Left forelimb (tissue), 1 donor: ENCODE measurements at regions not wholly inside any gene's neighbourhood (a gene's known extent, or its start where the extent isn't known, plus 50 kb on each side); places are given as distances from the start of the nearest gene placed in this dataset.
"Not testable (repeated sequence)": the region's sequence is repeated elsewhere in the genome, so short reads cannot be mapped to it uniquely, and the experiment has no call there.

Experiments
- DNase-seq: peaks from one replicate; pipeline ENCODE4 v3.0.0-alpha.2; 2018; ENCODE audit warnings: low spot score

DNA sequence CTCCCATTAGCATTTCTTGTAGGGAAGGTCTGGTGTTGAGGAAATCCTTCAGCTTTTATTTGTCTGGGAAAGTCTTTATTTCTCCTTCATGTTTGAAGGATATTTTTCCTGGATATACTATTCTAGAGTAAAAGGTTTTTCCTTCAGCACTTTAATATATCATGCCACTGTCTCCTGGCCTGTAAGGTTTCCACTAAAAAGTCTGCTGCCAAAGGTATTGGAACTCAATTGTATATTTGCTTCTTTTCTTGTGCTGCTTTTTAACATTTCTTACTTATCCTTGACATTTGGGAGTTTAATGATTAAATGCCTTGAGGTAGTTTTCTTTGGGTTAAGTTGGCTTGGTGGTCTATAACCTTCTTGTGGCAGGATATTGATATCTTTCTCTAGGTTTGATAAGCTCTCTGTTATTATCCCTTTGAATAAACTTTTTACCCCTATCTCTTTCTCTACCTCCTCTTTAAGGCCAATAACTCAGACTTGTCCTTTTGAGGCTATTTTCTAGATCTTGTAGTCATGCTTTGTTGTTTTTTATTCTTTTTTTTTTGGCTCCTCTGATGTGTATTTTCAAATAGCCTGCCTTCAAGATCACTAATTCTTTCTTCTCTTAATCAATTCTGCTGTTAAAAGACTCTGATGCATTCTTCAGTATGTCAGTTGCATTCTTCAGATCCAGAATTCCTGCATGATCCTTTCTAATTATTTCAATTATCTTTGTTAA, 225.0 kb upstream of the ZNF217 start:
- no peak for DNase-seq

GRCh38 chr20:53817513-53817912, 223.9 kb upstream of the ZNF217 start:
- not testable (repeated sequence) for DNase-seq

- DNase-seq, result no peak
Measured at GRCh38 chr20:53816872-53817398, 223.3 kb upstream of the ZNF217 start.

DNA sequence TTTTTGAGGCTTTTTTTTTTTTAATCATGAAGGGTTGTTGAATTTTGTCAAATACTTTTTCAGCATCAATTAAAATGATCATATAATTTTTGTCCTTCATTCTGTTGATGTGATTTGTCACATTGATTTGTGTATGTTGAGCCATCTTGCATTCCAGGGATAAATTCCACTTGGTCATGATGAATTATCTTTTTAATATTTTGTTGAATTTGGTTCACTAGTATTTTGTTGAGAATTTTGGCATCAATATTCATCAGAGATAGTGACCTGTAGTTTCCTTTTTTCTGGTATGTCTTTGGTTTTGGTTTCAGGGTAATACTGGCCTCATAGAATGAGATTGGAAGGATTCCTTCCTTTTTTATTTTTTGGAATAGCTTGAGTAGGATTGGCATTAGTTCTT, 221.9 kb upstream of the ZNF217 start:
- no peak for DNase-seq

GRCh38 chr20:53814060-53814459, 220.4 kb upstream of the ZNF217 start:
- DNase-seq, result no peak

- DNase-seq, result no peak
Measured at GRCh38 chr20:53813636-53814035, 220.0 kb upstream of the ZNF217 start.

GRCh38 chr20:53811577-53811976, 217.9 kb upstream of the ZNF217 start:
- no peak for DNase-seq

GRCh38 chr20:53810661-53811355, 217.2 kb upstream of the ZNF217 start:
- DNase-seq, result no peak

GRCh38 chr20:53809728-53810365, 216.2 kb upstream of the ZNF217 start:
- no peak for DNase-seq

GRCh38 chr20:53809217-53809616, 215.6 kb upstream of the ZNF217 start:
- no peak for DNase-seq

DNA sequence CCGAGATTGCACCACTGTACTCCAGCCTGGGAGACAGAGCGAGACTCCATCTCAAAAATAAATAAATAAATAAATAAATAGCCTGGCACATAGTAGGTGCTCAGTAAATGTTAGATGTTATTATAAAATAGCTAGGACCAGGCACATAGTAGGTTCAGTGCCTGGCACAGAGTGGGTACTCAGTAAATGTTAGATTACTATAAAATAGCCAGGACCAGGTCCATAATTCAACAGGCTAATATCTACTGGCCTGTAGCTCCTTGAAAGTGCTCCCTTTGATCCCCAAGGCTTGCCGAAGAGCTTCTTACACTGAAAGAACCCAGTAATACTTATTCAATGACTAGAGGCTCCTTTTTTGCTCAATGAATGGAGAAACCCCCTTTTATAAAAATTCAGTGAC, 215.1 kb upstream of the ZNF217 start:
- no peak for DNase-seq

DNA sequence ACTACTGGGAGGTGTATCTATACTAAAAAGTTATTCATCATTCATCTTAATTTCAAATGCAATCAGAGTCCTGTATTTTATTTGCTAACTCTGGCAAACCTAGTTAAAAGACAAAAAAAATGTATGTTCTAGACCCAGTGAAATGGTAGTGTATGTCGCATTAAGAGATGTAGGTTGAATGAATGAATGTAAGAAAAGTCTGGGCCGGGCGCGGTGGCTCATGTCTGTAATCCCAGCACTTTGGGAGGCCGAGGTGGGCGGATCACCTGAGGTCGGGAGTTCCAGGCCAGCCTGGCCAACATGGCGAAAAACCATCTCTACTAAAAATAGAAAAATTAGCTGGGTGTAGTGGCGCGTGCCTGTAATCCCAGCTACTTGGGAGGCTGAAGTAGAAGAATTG, 214.7 kb upstream of the ZNF217 start:
- DNase-seq, result not testable (repeated sequence)

DNA sequence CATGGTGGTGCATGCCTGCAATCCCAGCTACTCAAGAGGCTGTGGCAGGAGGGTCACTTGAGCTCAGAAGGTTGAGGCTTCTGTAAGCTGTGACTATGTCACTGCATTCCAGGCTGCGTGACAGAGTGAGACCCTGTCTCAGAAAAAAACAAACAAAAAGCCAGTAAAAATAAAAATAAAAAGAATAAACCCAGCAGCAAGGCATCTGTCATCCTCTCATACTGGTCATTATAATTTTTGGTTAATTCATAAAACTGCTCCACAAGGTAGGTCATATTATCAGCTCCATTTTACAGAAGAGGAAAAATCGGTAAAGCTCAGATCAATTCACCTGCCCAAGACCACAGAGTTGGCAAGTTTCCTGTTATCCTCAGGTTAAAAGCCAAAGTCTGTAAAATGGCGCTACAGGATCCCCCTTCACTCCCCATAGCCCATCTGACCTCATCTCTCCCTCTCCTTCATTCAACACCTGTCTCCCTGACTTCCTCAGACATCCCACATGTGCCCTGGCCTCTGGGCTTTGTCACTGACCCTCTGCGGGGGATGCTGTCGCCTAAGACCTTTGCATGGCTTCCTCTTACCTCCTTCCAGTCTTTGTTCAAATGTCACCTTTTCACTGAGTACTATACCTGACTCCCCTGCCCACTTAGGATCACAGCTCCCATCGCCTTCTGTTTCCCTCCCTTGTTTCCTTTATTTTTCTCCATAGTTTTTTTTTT, 213.2 kb upstream of the ZNF217 start:
- DNase-seq, result no peak

GRCh38 chr20:53805895-53806384, 212.3 kb upstream of the ZNF217 start:
- no peak for DNase-seq

GRCh38 chr20:53804920-53805894, 211.6 kb upstream of the ZNF217 start:
- no peak for DNase-seq

DNA sequence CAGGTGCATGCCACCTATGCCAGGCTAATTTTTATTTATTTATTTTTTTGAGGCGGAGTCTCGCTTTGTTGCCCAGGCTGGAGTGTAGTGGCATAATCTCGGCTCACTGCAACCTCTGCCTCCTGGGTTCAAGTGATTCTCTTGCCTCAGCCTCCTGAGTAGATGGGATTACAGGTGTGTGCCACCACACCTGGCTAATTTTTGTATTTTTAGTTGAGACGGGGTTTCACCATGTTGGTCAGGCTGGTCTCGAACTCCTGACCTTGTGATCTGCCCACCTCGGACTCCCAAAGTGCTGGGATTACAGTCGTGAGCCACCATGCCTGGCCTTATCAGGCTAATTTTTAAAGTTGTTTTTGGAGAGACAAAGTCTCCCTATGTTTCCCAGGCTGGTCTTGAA, 210.7 kb upstream of the ZNF217 start:
- DNase-seq, result not testable (repeated sequence)

- DNase-seq, result no peak
Measured at GRCh38 chr20:53803492-53804155, 210.0 kb upstream of the ZNF217 start.

GRCh38 chr20:53801609-53802370, 208.2 kb upstream of the ZNF217 start:
- no peak for DNase-seq

DNA sequence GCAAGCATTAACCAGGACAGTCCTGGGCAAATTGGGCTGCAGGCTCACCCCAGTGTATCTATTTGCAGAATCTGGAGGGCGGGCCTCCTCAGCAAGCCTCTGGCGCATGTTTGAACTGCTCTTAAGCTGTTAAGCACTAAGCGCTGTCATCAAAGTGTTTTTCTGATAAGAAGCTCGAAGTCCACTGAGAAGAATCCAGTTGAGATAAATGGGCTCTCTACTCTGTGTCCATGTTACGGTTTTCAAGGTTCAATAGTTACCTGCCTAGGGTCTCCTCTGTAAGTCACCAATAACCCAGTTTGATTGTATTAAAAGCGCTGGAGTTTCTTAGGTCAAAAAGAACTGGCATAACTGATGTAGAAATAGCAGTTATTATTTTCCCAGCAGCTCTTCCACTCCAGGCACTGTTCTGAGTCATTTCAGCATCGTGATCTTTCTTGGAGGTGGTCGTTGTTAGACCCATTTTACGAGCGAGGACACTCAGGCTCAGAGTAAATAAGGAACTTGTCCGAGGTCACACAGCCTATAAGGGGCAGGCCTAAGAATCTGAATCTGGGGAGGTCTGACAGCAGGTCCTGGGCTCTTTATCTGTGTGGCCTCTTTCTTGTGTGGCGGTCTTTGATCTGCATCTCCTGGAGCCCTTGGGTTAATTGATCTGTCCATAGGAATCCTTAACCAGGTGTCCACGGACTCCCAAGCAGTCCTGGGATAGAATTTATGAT, 207.4 kb upstream of the ZNF217 start:
- no peak for DNase-seq
